PC-3 (cell line): ENCODE measurements at regions not wholly inside any gene's neighbourhood (a gene's known extent, or its start where the extent isn't known, plus 50 kb on each side); places are given as distances from the start of the nearest gene placed in this dataset.

Source experiments
- ATAC-seq: fragments of 200-7000 bp; cut with Tn5 transposase; 2 replicates; pipeline ENCODE4 v1.9.1; 2020; ENCODE audit warnings: mild to moderate bottlenecking, moderate library complexity
- BruUV-seq: library from RNA; stranded (reverse); fragments of 400-500 nt; replicated peaks from 2 replicates; lab custom pipeline; 2021; lab: Mats Ljungman, UMichigan
- CTCF ChIA-PET: fragments of 300-600 bp; sonication (Branson Sonifier 250); formaldehyde crosslinking; loops from one replicate; lab custom pipeline; 2022; ENCODE audit warnings: antibody characterized with exemption; lab: Charles Lee
- POLR2A ChIA-PET: fragments of 300-600 bp; sonication (Branson Sonifier 250); formaldehyde crosslinking; loops from one replicate; lab custom pipeline; 2022; ENCODE audit warnings: antibody characterized with exemption; ENCODE audit not compliant: unreplicated experiment; lab: Charles Lee
- DNase-seq: peaks from one replicate; pipeline ENCODE4 v3.0.0-alpha.2; 2015
- H2AFZ ChIP-seq: fragments of 300-600 bp; sonication (generic); 2 replicates; pipeline ENCODE4 v1.6.0; 2016; ENCODE audit warnings: antibody characterized with exemption, low read length
- H3F3A ChIP-seq: fragments of 300-600 bp; sonication (generic); one replicate; pipeline ENCODE4 v1.6.0; 2017; ENCODE audit warnings: antibody characterized with exemption, low read length, control low read depth, mild to moderate bottlenecking; ENCODE audit not compliant: unreplicated experiment
- H3K27ac ChIP-seq: fragments of 300-600 bp; sonication (generic); 2 replicates; pipeline ENCODE4 v1.5.1; 2016; ENCODE audit warnings: mild to moderate bottlenecking, low read length
- H3K27me3 ChIP-seq: fragments of 300-600 bp; sonication (generic); 2 replicates; pipeline ENCODE4 v1.6.1; 2016; ENCODE audit warnings: low read length, mixed read lengths
- H3K36me3 ChIP-seq: fragments of 300-600 bp; sonication (generic); 2 replicates; pipeline ENCODE4 v1.6.1; 2016; ENCODE audit warnings: low read depth, mixed run types, low read length, mixed read lengths
- H3K4me1 ChIP-seq: fragments of 300-600 bp; sonication (generic); 2 replicates; pipeline ENCODE4 v1.5.1; 2016; ENCODE audit warnings: low read length; ENCODE audit not compliant: insufficient read depth
- H3K4me2 ChIP-seq: fragments of 300-600 bp; sonication (generic); 2 replicates; pipeline ENCODE4 v1.6.0; 2016; ENCODE audit warnings: low read length
- H3K4me3 ChIP-seq: fragments of 300-600 bp; sonication (generic); 2 replicates; pipeline ENCODE4 v1.5.1; 2016; ENCODE audit warnings: mild to moderate bottlenecking, low read length, mixed read lengths
- H3K79me2 ChIP-seq: fragments of 300-600 bp; sonication (generic); 2 replicates; pipeline ENCODE4 v1.6.1; 2017; ENCODE audit warnings: low read length, mixed read lengths
- H3K9ac ChIP-seq: fragments of 300-600 bp; sonication (generic); 2 replicates; pipeline ENCODE4 v1.6.0; 2016; ENCODE audit warnings: mild to moderate bottlenecking, low read length
- H3K9me2 ChIP-seq: fragments of 300-600 bp; sonication (generic); replicated peaks from 2 replicates; pipeline ENCODE4 v1.6.1; 2016; ENCODE audit warnings: mixed run types, low read length, mixed read lengths
- H3K9me3 ChIP-seq: fragments of 300-600 bp; sonication (generic); 2 replicates; pipeline ENCODE4 v1.6.1; 2016; ENCODE audit warnings: low read length, mixed read lengths
- H4K20me1 ChIP-seq: fragments of 300-600 bp; sonication (generic); 2 replicates; pipeline ENCODE4 v1.6.1; 2016; ENCODE audit warnings: low read length, mixed read lengths
- EZH2 ChIP-seq: fragments of 300-600 bp; sonication (generic); IDR thresholded peaks from one replicate; pipeline ENCODE4 v1.6.1; 2017; ENCODE audit warnings: antibody characterized with exemption, mild to moderate bottlenecking, low read length; ENCODE audit not compliant: unreplicated experiment
- EZH2phosphoT487 ChIP-seq: fragments of 300-600 bp; sonication (generic); IDR thresholded peaks from 2 replicates; pipeline ENCODE4 v1.6.1; 2018; ENCODE audit warnings: mild to moderate bottlenecking, antibody characterized with exemption, low read length, borderline replicate concordance
- intact Hi-C: fragments of 100-400 bp; cut with micrococcal nuclease; formaldehyde crosslinking; loops from 2 replicates; pipeline ENCODE4 v1.9.0; 2023
- TF ChIP-seq, protein P1 (sequence below): fragments of 300-600 bp; sonication (generic); conservative IDR thresholded peaks from 2 replicates; pipeline ENCODE4 v1.5.1; 2017; ENCODE audit warnings: antibody characterized with exemption, low read depth, mild to moderate bottlenecking, low read length

DNA sequence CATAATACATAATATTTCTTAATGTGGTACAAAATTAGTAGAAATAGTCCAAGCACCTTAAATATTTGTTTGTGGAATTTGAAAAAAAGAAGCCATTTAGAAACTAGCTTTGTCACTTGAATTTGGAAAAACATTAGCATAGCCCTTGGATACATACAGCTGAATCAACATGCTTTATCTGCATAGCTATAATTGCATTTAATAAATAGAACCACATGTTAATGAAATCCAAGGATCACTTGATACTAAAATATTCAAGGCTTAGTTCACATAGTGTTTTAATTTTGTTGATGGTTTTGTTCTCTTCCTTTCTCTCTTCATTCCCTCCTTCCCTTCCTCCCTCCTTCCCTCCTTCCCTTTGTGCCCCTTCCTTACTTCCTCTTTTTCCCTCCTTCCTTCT lies 169.4 kb upstream of the NRXN1 start:
- Histone ChIP-seq H3K36me3 (no peaks in the 10 kb centered on the region), H3K79me2 (no peaks in the 10 kb centered on the region), H3K9me3 (no peaks in the 10 kb centered on the region), H2AFZ (no peak overlapping the region), H3K9me2 (no peaks in the 10 kb centered on the region), H3K27me3 (no peaks in the 10 kb centered on the region), H3K4me1 (no peaks in the 10 kb centered on the region), H3K4me2 (no peak overlapping the region), H3K9ac (no peak overlapping the region), H3F3A (no peaks in the 10 kb centered on the region), H3K4me3 (no peak overlapping the region), H4K20me1 (no peaks in the 10 kb centered on the region), H3K27ac (no peak overlapping the region)
- intact Hi-C loops, result no loop called here
- TF ChIP-seq EZH2 (no peak), EZH2phosphoT487 (no peak)
- TF ChIP-seq, protein P1, sequence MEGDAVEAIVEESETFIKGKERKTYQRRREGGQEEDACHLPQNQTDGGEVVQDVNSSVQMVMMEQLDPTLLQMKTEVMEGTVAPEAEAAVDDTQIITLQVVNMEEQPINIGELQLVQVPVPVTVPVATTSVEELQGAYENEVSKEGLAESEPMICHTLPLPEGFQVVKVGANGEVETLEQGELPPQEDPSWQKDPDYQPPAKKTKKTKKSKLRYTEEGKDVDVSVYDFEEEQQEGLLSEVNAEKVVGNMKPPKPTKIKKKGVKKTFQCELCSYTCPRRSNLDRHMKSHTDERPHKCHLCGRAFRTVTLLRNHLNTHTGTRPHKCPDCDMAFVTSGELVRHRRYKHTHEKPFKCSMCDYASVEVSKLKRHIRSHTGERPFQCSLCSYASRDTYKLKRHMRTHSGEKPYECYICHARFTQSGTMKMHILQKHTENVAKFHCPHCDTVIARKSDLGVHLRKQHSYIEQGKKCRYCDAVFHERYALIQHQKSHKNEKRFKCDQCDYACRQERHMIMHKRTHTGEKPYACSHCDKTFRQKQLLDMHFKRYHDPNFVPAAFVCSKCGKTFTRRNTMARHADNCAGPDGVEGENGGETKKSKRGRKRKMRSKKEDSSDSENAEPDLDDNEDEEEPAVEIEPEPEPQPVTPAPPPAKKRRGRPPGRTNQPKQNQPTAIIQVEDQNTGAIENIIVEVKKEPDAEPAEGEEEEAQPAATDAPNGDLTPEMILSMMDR, result no peak
- BruUV-seq, result no TSS peak
- POLR2A ChIA-PET, result no interaction called here
- ATAC-seq, result no peak
- DNase-seq, result no peak
- CTCF ChIA-PET, result no interaction called here

GRCh38 chr2:51194656-51195055 lies 162.7 kb upstream of the NRXN1 start:
- Histone ChIP-seq H3K4me1 (no peaks in the 10 kb centered on the region), H3K4me2 (no peak overlapping the region), H3K4me3 (no peak overlapping the region), H3K9me3 (no peaks in the 10 kb centered on the region), H3K9ac (no peak overlapping the region), H3K36me3 (no peaks in the 10 kb centered on the region), H2AFZ (no peak overlapping the region), H3K9me2 (no peaks in the 10 kb centered on the region), H3K79me2 (no peaks in the 10 kb centered on the region), H3K27me3 (no peaks in the 10 kb centered on the region), H3K27ac (no peak overlapping the region), H4K20me1 (no peaks in the 10 kb centered on the region), H3F3A (no peaks in the 10 kb centered on the region)
- CTCF ChIA-PET, result no interaction called here
- DNase-seq (no peak), ATAC-seq (no peak)
- POLR2A ChIA-PET, result no interaction called here
- intact Hi-C loops, result no loop called here
- no TSS peak for BruUV-seq
- TF ChIP-seq, protein P1, result no peak
- no peak for TF ChIP-seq EZH2phosphoT487
- no peak for TF ChIP-seq EZH2

- Histone ChIP-seq H3K36me3 (no peaks in the 10 kb centered on the region), H3K9me2 (no peaks in the 10 kb centered on the region), H3K4me2 (no peak overlapping the region), H3K79me2 (no peaks in the 10 kb centered on the region), H4K20me1 (no peaks in the 10 kb centered on the region), H3F3A (no peaks in the 10 kb centered on the region), H2AFZ (no peak overlapping the region), H3K27me3 (no peaks in the 10 kb centered on the region), H3K27ac (no peak overlapping the region), H3K4me1 (no peaks in the 10 kb centered on the region), H3K9me3 (no peaks in the 10 kb centered on the region), H3K9ac (no peak overlapping the region), H3K4me3 (no peak overlapping the region)
- POLR2A ChIA-PET, result no interaction called here
- DNase-seq (no peak), ATAC-seq (no peak)
- no TSS peak for BruUV-seq
- TF ChIP-seq EZH2phosphoT487 (no peak), EZH2 (no peak)
- TF ChIP-seq, protein P1, result no peak
- intact Hi-C loops, result no loop called here
- CTCF ChIA-PET, result no interaction called here
Measured at GRCh38 chr2:51170273-51170672, 138.3 kb upstream of the NRXN1 start.
